Vagina (tissue), 2 donors: ENCODE measurements at regions not wholly inside any gene's neighbourhood (a gene's known extent, or its start where the extent isn't known, plus 50 kb on each side); places are given as distances from the start of the nearest gene placed in this dataset.

Source experiments
- CTCF ChIP-seq, 3 experiments: fragments of 450-650 bp in 2 of 3; fragments of 200-600 bp in 1 of 3; sonication (generic) in 1 of 3; IDR thresholded peaks; one replicate each; pipeline ENCODE4 v1.5.1; 2017 to 2019; ENCODE audit warnings: antibody characterized with exemption in 3 of 3, mild to moderate bottlenecking in 2 of 3, moderate library complexity in 2 of 3
- POLR2A ChIP-seq, 2 donors: fragments of 450-650 bp; IDR thresholded peaks; one replicate each; pipeline ENCODE4 v1.6.1; 2017; ENCODE audit warnings: antibody characterized with exemption in 2 of 2, mild to moderate bottlenecking in 2 of 2, moderate library complexity in 2 of 2
- POLR2AphosphoS5 ChIP-seq, 2 donors: sonication (generic); formaldehyde crosslinking; IDR thresholded peaks; one replicate each; pipeline ENCODE4 v1.9.0; 2017; ENCODE audit warnings: antibody characterized with exemption in 2 of 2, mild to moderate bottlenecking in 2 of 2, low read depth in 1 of 2; ENCODE audit not compliant: insufficient read depth in 1 of 2

GRCh38 chr13:87124785-87125074, 546.4 kb upstream of the SLITRK5 start:
- TF ChIP-seq CTCF (IDR thresholded peaks at IDR 0.05) (no peak), POLR2A (IDR thresholded peaks at IDR 0.05) (no peak), POLR2AphosphoS5 (IDR thresholded peaks at IDR 0.05; ENCODE audit: insufficient read depth in 1 of 2, low read depth in 1 of 2) (no peak)
